IMR-90 (cell line): ENCODE measurements at regions not wholly inside any gene's neighbourhood (a gene's known extent, or its start where the extent isn't known, plus 50 kb on each side); places are given as distances from the start of the nearest gene placed in this dataset.

Experiments
- ATAC-seq: fragments of 200-7000 bp; cut with Tn5 transposase; 2 replicates; pipeline ENCODE4 v1.9.1; 2020; ENCODE audit warnings: low read depth, mild to moderate bottlenecking, moderate library complexity
- BruUV-seq: library from RNA; stranded (reverse); fragments of 400-500 nt; replicated peaks from 2 replicates; lab custom pipeline; 2021; lab: Mats Ljungman, UMichigan
- CTCF ChIA-PET: fragments of 300-600 bp; formaldehyde crosslinking; extraction: SDS; loops from one replicate; lab custom pipeline; 2021; ENCODE audit warnings: antibody characterized with exemption; lab: Yijun Ruan, JAX
- POLR2A ChIA-PET: fragments of 300-600 bp; sonication (Branson Sonifier 250); formaldehyde crosslinking; loops from one replicate; lab custom pipeline; 2022; ENCODE audit warnings: antibody characterized with exemption; ENCODE audit not compliant: unreplicated experiment; lab: Charles Lee
- DNase-seq: peaks from one replicate; pipeline ENCODE4 v3.0.0; 2013
- H2AFZ ChIP-seq: replicated peaks from 2 replicates; pipeline ENCODE3; 2013; ENCODE audit warnings: low read length, mild to moderate bottlenecking; ENCODE audit not compliant: poor library complexity
- H2AK5ac ChIP-seq: 2 replicates; pipeline ENCODE4 v1.6.1; 2013; ENCODE audit warnings: low read depth, low read length, inconsistent platforms
- H2AK9ac ChIP-seq: replicated peaks from 2 replicates; pipeline ENCODE3; 2013; ENCODE audit warnings: mild to moderate bottlenecking, low read depth, low read length, moderate library complexity; ENCODE audit not compliant: poor library complexity
- H2BK120ac ChIP-seq: 2 replicates; pipeline ENCODE4 v1.6.1; 2013; ENCODE audit warnings: low read depth, low read length, inconsistent platforms
- H2BK15ac ChIP-seq: 3 replicates; pipeline ENCODE4 v1.6.1; 2013; ENCODE audit warnings: low read depth, low read length, inconsistent platforms
- H2BK20ac ChIP-seq: 2 replicates; pipeline ENCODE4 v1.6.1; 2013; ENCODE audit warnings: low read depth, mild to moderate bottlenecking, inconsistent platforms, low read length, moderate library complexity
- H2BK5ac ChIP-seq: 2 replicates; pipeline ENCODE4 v1.6.1; 2013; ENCODE audit warnings: mild to moderate bottlenecking, low read depth, low read length, inconsistent platforms; ENCODE audit not compliant: poor library complexity, severe bottlenecking
- H3K14ac ChIP-seq: replicated peaks from 2 replicates; pipeline ENCODE4 v1.6.1; 2013; ENCODE audit warnings: low read depth, low read length, inconsistent platforms
- H3K18ac ChIP-seq: 2 replicates; pipeline ENCODE4 v1.6.1; 2013; ENCODE audit warnings: low read depth, low read length, control low read depth
- H3K23ac ChIP-seq: 2 replicates; pipeline ENCODE4 v1.6.1; 2013; ENCODE audit warnings: low read depth, low read length, inconsistent platforms
- H3K27ac ChIP-seq: 2 replicates; pipeline ENCODE4 v1.5.1; 2013; ENCODE audit warnings: mild to moderate bottlenecking, control low read depth, low read length; ENCODE audit not compliant: insufficient read depth
- H3K27me3 ChIP-seq: 2 replicates; pipeline ENCODE4 v1.6.1; 2013; ENCODE audit warnings: low read length; ENCODE audit not compliant: control insufficient read depth, insufficient read depth
- H3K36me3 ChIP-seq: 2 replicates; pipeline ENCODE4 v1.6.1; 2013; ENCODE audit warnings: low read length, mixed read lengths; ENCODE audit not compliant: control insufficient read depth, insufficient read depth
- H3K4ac ChIP-seq: 2 replicates; pipeline ENCODE4 v1.6.1; 2013; ENCODE audit warnings: low read depth, low read length, inconsistent platforms
- H3K4me1 ChIP-seq: 2 replicates; pipeline ENCODE4 v1.6.1; 2013; ENCODE audit warnings: low read length, mixed read lengths; ENCODE audit not compliant: control insufficient read depth, insufficient read depth
- H3K4me2 ChIP-seq: 2 replicates; pipeline ENCODE4 v1.6.1; 2013; ENCODE audit warnings: low read depth, mild to moderate bottlenecking, control low read depth, low read length, moderate library complexity
- H3K4me3 ChIP-seq: 2 replicates; pipeline ENCODE4 v1.5.1; 2013; ENCODE audit warnings: low read depth, mild to moderate bottlenecking, control low read depth, low read length, moderate library complexity; ENCODE audit not compliant: insufficient read depth
- H3K56ac ChIP-seq: 2 replicates; pipeline ENCODE4 v1.6.1; 2013; ENCODE audit warnings: low read length, inconsistent platforms; ENCODE audit not compliant: insufficient read depth; ENCODE audit errors: extremely low read depth
- H3K79me1 ChIP-seq, 2 experiments: 2 replicates each; pipeline ENCODE4 v1.6.1; 2013; ENCODE audit warnings: low read length in 2 of 2, inconsistent platforms in 1 of 2, low read depth in 1 of 2
- H3K9ac ChIP-seq: 2 replicates; pipeline ENCODE4 v1.6.1; 2013; ENCODE audit warnings: low read depth, low read length, control low read depth
- H3K9me1 ChIP-seq: 2 replicates; pipeline ENCODE4 v1.6.1; 2013; ENCODE audit warnings: low read length, inconsistent platforms; ENCODE audit not compliant: insufficient read depth
- H3K9me3 ChIP-seq: 2 replicates; pipeline ENCODE4 v1.6.1; 2013; ENCODE audit warnings: low read length; ENCODE audit not compliant: control insufficient read depth, insufficient read depth
- H4K20me1 ChIP-seq: 2 replicates; pipeline ENCODE4 v1.6.1; 2013; ENCODE audit warnings: low read length, inconsistent platforms; ENCODE audit not compliant: insufficient read depth
- H4K5ac ChIP-seq: 2 replicates; pipeline ENCODE4 v1.6.1; 2013; ENCODE audit warnings: mild to moderate bottlenecking, low read depth, low read length, control low read depth
- H4K8ac ChIP-seq, 2 experiments: 2 replicates each; pipeline ENCODE4 v1.6.1; 2013; ENCODE audit warnings: low read depth in 2 of 2, low read length in 2 of 2, control low read depth in 1 of 2, inconsistent platforms in 1 of 2
- H4K91ac ChIP-seq: 2 replicates; pipeline ENCODE4 v1.6.1; 2013; ENCODE audit warnings: low read depth, low read length, inconsistent platforms; ENCODE audit not compliant: insufficient read depth
- BHLHE40 ChIP-seq: fragments of 150-350 bp; IDR thresholded peaks from 2 replicates; pipeline ENCODE4 v1.6.1; 2016; ENCODE audit warnings: mild to moderate bottlenecking, low read depth, low read length
- CEBPB ChIP-seq: IDR thresholded peaks from 2 replicates; pipeline ENCODE4 v1.6.1; 2012; ENCODE audit warnings: low read depth, low read length, improper control_type of control experiment
- CHD1 ChIP-seq: IDR thresholded peaks from 2 replicates; pipeline ENCODE4 v1.6.1; 2012; ENCODE audit warnings: low read depth, low read length, improper control_type of control experiment
- FOS ChIP-seq: fragments of 150-350 bp; IDR thresholded peaks from 2 replicates; pipeline ENCODE4 v1.6.1; 2016; ENCODE audit warnings: low read depth, low read length
- MAFK ChIP-seq: IDR thresholded peaks from 2 replicates; pipeline ENCODE4 v1.6.1; 2012; ENCODE audit warnings: low read depth, low read length, improper control_type of control experiment
- MAZ ChIP-seq: IDR thresholded peaks from 2 replicates; pipeline ENCODE4 v1.6.1; 2012; ENCODE audit warnings: low read depth, mild to moderate bottlenecking, low read length, improper control_type of control experiment, moderate library complexity, borderline replicate concordance
- MXI1 ChIP-seq: IDR thresholded peaks from 2 replicates; pipeline ENCODE4 v1.6.1; 2012; ENCODE audit warnings: low read depth, mild to moderate bottlenecking, low read length, moderate library complexity, borderline replicate concordance
- NFE2L2 ChIP-seq: fragments of 150-350 bp; IDR thresholded peaks from 2 replicates; pipeline ENCODE4 v1.6.1; 2016; ENCODE audit warnings: low read depth, mild to moderate bottlenecking, low read length
- POLR2A ChIP-seq: IDR thresholded peaks from 2 replicates; pipeline ENCODE4 v1.6.1; 2012; ENCODE audit warnings: mild to moderate bottlenecking, low read depth, low read length
- RCOR1 ChIP-seq: IDR thresholded peaks from 2 replicates; pipeline ENCODE4 v1.6.1; 2012; ENCODE audit warnings: mild to moderate bottlenecking, low read length, improper control_type of control experiment; ENCODE audit not compliant: insufficient replicate concordance
- RFX5 ChIP-seq: IDR thresholded peaks from 2 replicates; pipeline ENCODE4 v1.8.0; 2012; ENCODE audit warnings: low read depth, mild to moderate bottlenecking, low read length, moderate library complexity
- SMC3 ChIP-seq: fragments of 150-350 bp; IDR thresholded peaks from 2 replicates; pipeline ENCODE4 v1.6.1; 2016; ENCODE audit warnings: low read depth, mild to moderate bottlenecking, antibody characterized with exemption, low read length, moderate library complexity
- WGBS, 2 experiments: methylation state at CpG; one replicate each; pipeline versions ENCODE4 v1.1.5 to v1.1.7; 2013; ENCODE audit warnings: missing lambda C conversion rate in 2 of 2; ENCODE audit not compliant: insufficient read length in 1 of 2; ENCODE audit errors: extremely low coverage in 2 of 2; 5-methylcytosine and 5-hydroxymethylcytosine counted together
- dilution Hi-C: fragments of 300-500 bp; cut with HindIII; formaldehyde crosslinking; loops from one replicate; pipeline ENCODE4 v1.14.3; 2018; ENCODE audit warnings: low sequenced_read_pairs; ENCODE audit not compliant: unreplicated experiment
- in situ Hi-C: fragments of 300-500 bp; cut with MboI; formaldehyde crosslinking; loops from 3 replicates; pipeline ENCODE4 v1.14.3; 2019; ENCODE audit warnings: low sequenced_read_pairs, inconsistent platforms, mixed read lengths
- intact Hi-C: fragments of 100-400 bp; cut with micrococcal nuclease; formaldehyde crosslinking; loops from 2 replicates; pipeline ENCODE4 v1.10.0; 2022
- TF ChIP-seq, protein P1 (sequence below): fragments of 150-350 bp; IDR thresholded peaks from 2 replicates; pipeline ENCODE4 v1.6.1; 2016; ENCODE audit warnings: low read depth, mild to moderate bottlenecking, low read length, moderate library complexity, borderline replicate concordance
- TF ChIP-seq, protein P2 (sequence below): conservative IDR thresholded peaks from 2 replicates; pipeline ENCODE4 v1.5.1; 2012; ENCODE audit warnings: mild to moderate bottlenecking, low read depth, low read length, improper control_type of control experiment
- TF ChIP-seq, protein P3 (sequence below): fragments of 150-350 bp; IDR thresholded peaks from 2 replicates; pipeline ENCODE4 v1.6.1; 2017; ENCODE audit warnings: mild to moderate bottlenecking, antibody characterized with exemption, low read length, low read depth

DNA sequence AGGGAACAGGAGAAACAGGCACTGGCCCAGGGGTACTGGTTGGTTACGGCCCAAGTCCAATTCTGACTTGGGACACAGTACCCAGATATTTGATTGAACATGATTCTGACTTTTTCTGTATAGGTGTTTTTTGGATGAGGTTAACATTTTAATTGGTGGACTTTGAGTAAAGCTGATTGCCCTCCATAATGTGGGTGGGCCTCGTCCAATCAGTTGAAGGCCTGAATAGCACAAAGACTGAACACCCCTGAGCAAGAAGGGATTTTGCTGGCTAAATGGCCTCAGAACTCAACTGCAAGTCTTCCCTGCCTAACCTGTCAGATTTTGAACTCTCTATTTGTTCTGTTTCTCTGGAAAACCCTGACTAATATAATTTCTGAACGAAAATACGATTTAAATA is 222.6 kb downstream of the TEX36 start:
- Histone ChIP-seq H3K14ac (no peak overlapping the region), H3K4ac (no peak overlapping the region), H2BK5ac (no peak overlapping the region), H3K9me3 (no peaks in the 10 kb centered on the region), H3K36me3 (no peaks in the 10 kb centered on the region), H4K8ac (no peak overlapping the region), H3K27me3 (peaks cover 2% of the 10 kb centered on the region), H2AFZ (no peak overlapping the region), H3K4me3 (no peak overlapping the region), H2BK15ac (no peak overlapping the region), H3K27ac (no peak overlapping the region), H2BK20ac (no peak overlapping the region), H3K4me2 (no peak overlapping the region), H2BK120ac (no peak overlapping the region), H3K18ac (no peak overlapping the region), H4K91ac (no peak overlapping the region), H3K23ac (no peak overlapping the region), H3K79me1 (no peaks in the 10 kb centered on the region), H3K9me1 (no peaks in the 10 kb centered on the region), H2AK9ac (no peak overlapping the region), H4K20me1 (no peaks in the 10 kb centered on the region), H2AK5ac (no peak overlapping the region), H4K5ac (no peak overlapping the region), H3K56ac (no peak overlapping the region), H3K9ac (no peak overlapping the region), H3K4me1 (no peaks in the 10 kb centered on the region)
- ATAC-seq (no peak), DNase-seq (no peak)
- 33% methylated on average over 1 of the region's 4 CpGs; no CpG with 5 or more reads in 1 of the 2 experiments for WGBS, 2 experiments
- ChIA-PET POLR2A (no interaction called here), CTCF (interaction anchor here (2.4 kb wide), 1 partner anchor 11 kb away, joined by 9 read pairs; no protein-coding TSS in a partner anchor)
- in situ Hi-C loops: no loop called here
- intact Hi-C loops: no loop called here
- BruUV-seq: no TSS peak
- dilution Hi-C loops: no loop called here
- no peak for TF ChIP-seq MAFK
- TF ChIP-seq, protein P1, sequence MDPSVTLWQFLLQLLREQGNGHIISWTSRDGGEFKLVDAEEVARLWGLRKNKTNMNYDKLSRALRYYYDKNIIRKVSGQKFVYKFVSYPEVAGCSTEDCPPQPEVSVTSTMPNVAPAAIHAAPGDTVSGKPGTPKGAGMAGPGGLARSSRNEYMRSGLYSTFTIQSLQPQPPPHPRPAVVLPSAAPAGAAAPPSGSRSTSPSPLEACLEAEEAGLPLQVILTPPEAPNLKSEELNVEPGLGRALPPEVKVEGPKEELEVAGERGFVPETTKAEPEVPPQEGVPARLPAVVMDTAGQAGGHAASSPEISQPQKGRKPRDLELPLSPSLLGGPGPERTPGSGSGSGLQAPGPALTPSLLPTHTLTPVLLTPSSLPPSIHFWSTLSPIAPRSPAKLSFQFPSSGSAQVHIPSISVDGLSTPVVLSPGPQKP: no peak
- TF ChIP-seq RFX5: no peak
- no peak for TF ChIP-seq FOS
- TF ChIP-seq, protein P2, sequence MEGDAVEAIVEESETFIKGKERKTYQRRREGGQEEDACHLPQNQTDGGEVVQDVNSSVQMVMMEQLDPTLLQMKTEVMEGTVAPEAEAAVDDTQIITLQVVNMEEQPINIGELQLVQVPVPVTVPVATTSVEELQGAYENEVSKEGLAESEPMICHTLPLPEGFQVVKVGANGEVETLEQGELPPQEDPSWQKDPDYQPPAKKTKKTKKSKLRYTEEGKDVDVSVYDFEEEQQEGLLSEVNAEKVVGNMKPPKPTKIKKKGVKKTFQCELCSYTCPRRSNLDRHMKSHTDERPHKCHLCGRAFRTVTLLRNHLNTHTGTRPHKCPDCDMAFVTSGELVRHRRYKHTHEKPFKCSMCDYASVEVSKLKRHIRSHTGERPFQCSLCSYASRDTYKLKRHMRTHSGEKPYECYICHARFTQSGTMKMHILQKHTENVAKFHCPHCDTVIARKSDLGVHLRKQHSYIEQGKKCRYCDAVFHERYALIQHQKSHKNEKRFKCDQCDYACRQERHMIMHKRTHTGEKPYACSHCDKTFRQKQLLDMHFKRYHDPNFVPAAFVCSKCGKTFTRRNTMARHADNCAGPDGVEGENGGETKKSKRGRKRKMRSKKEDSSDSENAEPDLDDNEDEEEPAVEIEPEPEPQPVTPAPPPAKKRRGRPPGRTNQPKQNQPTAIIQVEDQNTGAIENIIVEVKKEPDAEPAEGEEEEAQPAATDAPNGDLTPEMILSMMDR: no peak
- no peak for TF ChIP-seq CHD1
- TF ChIP-seq NFE2L2: no peak
- TF ChIP-seq, protein P3, sequence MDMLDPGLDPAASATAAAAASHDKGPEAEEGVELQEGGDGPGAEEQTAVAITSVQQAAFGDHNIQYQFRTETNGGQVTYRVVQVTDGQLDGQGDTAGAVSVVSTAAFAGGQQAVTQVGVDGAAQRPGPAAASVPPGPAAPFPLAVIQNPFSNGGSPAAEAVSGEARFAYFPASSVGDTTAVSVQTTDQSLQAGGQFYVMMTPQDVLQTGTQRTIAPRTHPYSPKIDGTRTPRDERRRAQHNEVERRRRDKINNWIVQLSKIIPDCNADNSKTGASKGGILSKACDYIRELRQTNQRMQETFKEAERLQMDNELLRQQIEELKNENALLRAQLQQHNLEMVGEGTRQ: no peak
- TF ChIP-seq POLR2A: no peak
- TF ChIP-seq MXI1: no peak
- TF ChIP-seq BHLHE40: no peak
- no peak for TF ChIP-seq SMC3
- no peak for TF ChIP-seq MAZ
- no peak for TF ChIP-seq RCOR1
- no peak for TF ChIP-seq CEBPB
